ENCODE measurements at regions not wholly inside any gene's neighbourhood (a gene's known extent, or its start where the extent isn't known, plus 50 kb on each side); places are given as distances from the start of the nearest gene placed in this dataset.

DNA sequence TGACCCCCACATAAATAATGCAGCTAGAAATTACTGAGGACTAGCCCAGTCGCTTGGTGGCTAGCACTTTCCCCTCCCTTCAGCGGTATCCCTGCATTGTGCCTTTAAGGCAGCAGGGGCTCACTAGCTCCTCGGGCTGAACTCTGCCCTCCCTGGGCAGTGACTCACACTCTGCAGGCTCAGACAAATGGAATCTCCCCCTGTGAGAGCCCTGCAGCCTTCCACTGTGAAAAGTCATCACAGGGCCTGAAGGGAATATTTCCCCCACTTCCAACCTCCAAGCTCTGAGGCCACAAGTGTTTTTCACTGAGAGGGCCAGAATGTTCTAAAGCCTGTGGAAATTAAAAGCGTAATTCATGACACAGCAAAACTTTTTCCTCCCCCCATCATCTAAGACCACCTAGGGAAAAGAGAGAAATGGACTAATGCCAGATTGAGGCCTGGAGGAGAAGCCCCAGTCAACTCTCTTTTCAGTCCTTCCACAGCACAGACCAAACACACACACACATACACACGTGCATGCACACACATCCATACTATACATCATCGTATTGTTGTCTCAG is 93.6 kb upstream of the COL1A2 start:
- TF ChIP-seq, protein P1, sequence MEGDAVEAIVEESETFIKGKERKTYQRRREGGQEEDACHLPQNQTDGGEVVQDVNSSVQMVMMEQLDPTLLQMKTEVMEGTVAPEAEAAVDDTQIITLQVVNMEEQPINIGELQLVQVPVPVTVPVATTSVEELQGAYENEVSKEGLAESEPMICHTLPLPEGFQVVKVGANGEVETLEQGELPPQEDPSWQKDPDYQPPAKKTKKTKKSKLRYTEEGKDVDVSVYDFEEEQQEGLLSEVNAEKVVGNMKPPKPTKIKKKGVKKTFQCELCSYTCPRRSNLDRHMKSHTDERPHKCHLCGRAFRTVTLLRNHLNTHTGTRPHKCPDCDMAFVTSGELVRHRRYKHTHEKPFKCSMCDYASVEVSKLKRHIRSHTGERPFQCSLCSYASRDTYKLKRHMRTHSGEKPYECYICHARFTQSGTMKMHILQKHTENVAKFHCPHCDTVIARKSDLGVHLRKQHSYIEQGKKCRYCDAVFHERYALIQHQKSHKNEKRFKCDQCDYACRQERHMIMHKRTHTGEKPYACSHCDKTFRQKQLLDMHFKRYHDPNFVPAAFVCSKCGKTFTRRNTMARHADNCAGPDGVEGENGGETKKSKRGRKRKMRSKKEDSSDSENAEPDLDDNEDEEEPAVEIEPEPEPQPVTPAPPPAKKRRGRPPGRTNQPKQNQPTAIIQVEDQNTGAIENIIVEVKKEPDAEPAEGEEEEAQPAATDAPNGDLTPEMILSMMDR (IDR thresholded peaks at IDR 0.05; ENCODE audit: poor library complexity, severe bottlenecking), result no peak
- TF ChIP-seq TAF1 (IDR thresholded peaks at IDR 0.05; ENCODE audit: low read depth) (no peak), MXI1 (conservative IDR thresholded peaks at IDR 0.05; ENCODE audit: poor library complexity, severe bottlenecking) (no peak)
